Endothelial cell of umbilical vein (primary cell): ENCODE measurements at regions not wholly inside any gene's neighbourhood (a gene's known extent, or its start where the extent isn't known, plus 50 kb on each side); places are given as distances from the start of the nearest gene placed in this dataset.

Experiments used
- BruUV-seq: library from RNA; stranded (reverse); fragments of 400-500 nt; replicated peaks from 2 replicates; lab custom pipeline; 2021; lab: Mats Ljungman, UMichigan
- CTCF ChIA-PET: fragments of 300-600, 350-600 bp; sonication (Branson Sonifier 250); formaldehyde crosslinking; loops from one replicate; lab custom pipeline; 2021; ENCODE audit warnings: antibody characterized with exemption, inconsistent platforms; lab: Charles Lee
- POLR2A ChIA-PET: fragments of 300-600, 350-600 bp; sonication (Branson Sonifier 250); formaldehyde crosslinking; loops from one replicate; lab custom pipeline; 2021; ENCODE audit warnings: antibody characterized with exemption, inconsistent platforms; lab: Charles Lee
- DNase-seq: peaks from one replicate; pipeline ENCODE4 v3.0.0-alpha.2; 2011; ENCODE audit warnings: low read depth, low spot score
- FAIRE-seq: peaks from 2 replicates; lab custom pipeline; 2011; peaks lifted over from hg19 to GRCh38; lab: Jason Lieb, UNC
- H2AFZ ChIP-seq: 2 replicates; pipeline ENCODE4 v1.6.0; 2012; ENCODE audit warnings: low read depth, low read length, control low read depth, inconsistent platforms
- H3K27ac ChIP-seq: 2 replicates; pipeline ENCODE4 v1.5.1; 2011; ENCODE audit warnings: low read depth, mild to moderate bottlenecking, control low read depth, low read length, moderate library complexity; ENCODE audit not compliant: insufficient read depth
- H3K27me3 ChIP-seq, 2 experiments: 2 replicates each; pipeline versions ENCODE4 v1.6.0 to v1.6.1; 2011; ENCODE audit warnings: low read length in 2 of 2, mixed read lengths in 1 of 2; ENCODE audit not compliant: control insufficient read depth in 2 of 2, insufficient read depth in 2 of 2
- H3K36me3 ChIP-seq, 2 experiments: 2 replicates in 1 of 2; 3 replicates in 1 of 2; pipeline ENCODE4 v1.5.1; 2011; ENCODE audit warnings: low read length in 2 of 2, mild to moderate bottlenecking in 1 of 2, moderate library complexity in 1 of 2; ENCODE audit not compliant: control insufficient read depth in 2 of 2, insufficient read depth in 2 of 2; ENCODE audit errors: extremely low read depth in 1 of 2
- H3K4me1 ChIP-seq: 3 replicates; pipeline ENCODE4 v1.5.1; 2011; ENCODE audit warnings: mild to moderate bottlenecking, low read length; ENCODE audit not compliant: control insufficient read depth, insufficient read depth; ENCODE audit errors: extremely low read depth
- H3K4me2 ChIP-seq: 2 replicates; pipeline ENCODE4 v1.6.1; 2011; ENCODE audit warnings: low read length, control low read depth, mixed read lengths; ENCODE audit not compliant: insufficient read depth
- H3K4me3 ChIP-seq, 3 experiments: fragments of 200-600 bp in 1 of 3; sonication (generic), shearing (Covaris generic) in 1 of 3; replicated peaks in 1 of 3; 2 replicates each; pipeline ENCODE4 v1.5.1; 2011 to 2016; ENCODE audit warnings: control low read depth in 3 of 3, low read length in 3 of 3, mild to moderate bottlenecking in 2 of 3, inconsistent platforms in 1 of 3, low read depth in 1 of 3, moderate library complexity in 1 of 3; ENCODE audit not compliant: insufficient read depth in 1 of 3
- H3K79me2 ChIP-seq: 2 replicates; pipeline ENCODE4 v1.6.0; 2012; ENCODE audit warnings: low read length, inconsistent platforms; ENCODE audit not compliant: control insufficient read depth, insufficient read depth
- H3K9ac ChIP-seq: replicated peaks from 2 replicates; pipeline ENCODE3; 2011; ENCODE audit warnings: low read length, control low read depth; ENCODE audit not compliant: insufficient read depth; ENCODE audit errors: extremely low read depth
- H3K9me1 ChIP-seq: replicated peaks from 3 replicates; pipeline ENCODE4 v1.6.0; 2011; ENCODE audit warnings: mild to moderate bottlenecking, low read length; ENCODE audit not compliant: control insufficient read depth, insufficient read depth; ENCODE audit errors: extremely low read depth
- H3K9me3 ChIP-seq: replicated peaks from 2 replicates; pipeline ENCODE4 v1.5.1; 2012; ENCODE audit warnings: low read length, inconsistent platforms; ENCODE audit not compliant: control insufficient read depth, insufficient read depth
- H4K20me1 ChIP-seq: replicated peaks from 2 replicates; pipeline ENCODE3; 2011; ENCODE audit warnings: mild to moderate bottlenecking, low read length; ENCODE audit not compliant: control insufficient read depth, insufficient read depth; ENCODE audit errors: extremely low read depth
- CTCF ChIP-seq, 2 donors: IDR thresholded peaks; 1 replicate in 1 of 2; 2 replicates in 1 of 2; pipeline ENCODE4 v1.5.1; 2011; ENCODE audit warnings: low read length in 2 of 2, mild to moderate bottlenecking in 2 of 2, moderate library complexity in 2 of 2, control low read depth in 1 of 2, inconsistent platforms in 1 of 2, low read depth in 1 of 2; ENCODE audit not compliant: insufficient read depth in 1 of 2; ENCODE audit errors: extremely low read depth in 1 of 2
- EZH2 ChIP-seq: IDR thresholded peaks from 2 replicates; pipeline ENCODE4 v1.6.1; 2012; ENCODE audit warnings: borderline replicate concordance, low read depth, mild to moderate bottlenecking, moderate library complexity, low read length, inconsistent platforms; ENCODE audit not compliant: severe bottlenecking
- FOS ChIP-seq: IDR thresholded peaks from 2 replicates; pipeline ENCODE4 v1.6.1; 2011; ENCODE audit warnings: mild to moderate bottlenecking, low read length, moderate library complexity, borderline replicate concordance; ENCODE audit not compliant: insufficient read depth
- GATA2 ChIP-seq: IDR thresholded peaks from 2 replicates; pipeline ENCODE4 v1.7.0; 2011; ENCODE audit warnings: low read depth, mild to moderate bottlenecking, moderate library complexity, mixed read lengths, low read length; ENCODE audit not compliant: insufficient read length, insufficient read depth
- JUN ChIP-seq: IDR thresholded peaks from 2 replicates; pipeline ENCODE4 v1.6.1; 2011; ENCODE audit warnings: borderline replicate concordance, low read depth; ENCODE audit not compliant: insufficient read length, insufficient read depth
- MAX ChIP-seq: IDR thresholded peaks from 2 replicates; pipeline ENCODE4 v1.6.1; 2011; ENCODE audit not compliant: insufficient read depth, insufficient read length
- MYC ChIP-seq: IDR thresholded peaks from one replicate; pipeline ENCODE4 v1.6.1; 2011; ENCODE audit warnings: mild to moderate bottlenecking, low read depth, low read length
- POLR2A ChIP-seq: IDR thresholded peaks from 2 replicates; pipeline ENCODE4 v1.6.1; 2012; ENCODE audit warnings: low read depth, mild to moderate bottlenecking, control low read depth, low read length
- POLR2AphosphoS5 ChIP-seq: IDR thresholded peaks from 2 replicates; pipeline ENCODE4 v1.6.1; 2012; ENCODE audit warnings: low read depth, mild to moderate bottlenecking, control low read depth, low read length, moderate library complexity; ENCODE audit not compliant: insufficient read depth
- dilution Hi-C: fragments of 300-500 bp; cut with MboI; formaldehyde crosslinking; loops from one replicate; pipeline ENCODE4 v1.15.0; 2019; ENCODE audit warnings: low sequenced_read_pairs; ENCODE audit not compliant: extremely low pct_ligation_motif_present
- intact Hi-C: fragments of 100-400 bp; cut with micrococcal nuclease; formaldehyde crosslinking; loops from one replicate; pipeline ENCODE4 v1.10.0; 2022

- TF ChIP-seq EZH2 (no peak), GATA2 (no peak), FOS (no peak), MYC (no peak), JUN (no peak), CTCF (IDR thresholded peaks at IDR 0.05; ENCODE audit: extremely low read depth in 1 of 2, insufficient read depth in 1 of 2, low read depth in 1 of 2, low read length in 2 of 2) (no peak), POLR2A (no peak), MAX (no peak), POLR2AphosphoS5 (no peak)
- ChIA-PET CTCF (no interaction called here), POLR2A (no interaction called here)
- no peaks in the 10 kb centered on the region for H4K20me1 ChIP-seq
- H3K27ac ChIP-seq = no peak overlapping the region
- no peak overlapping the region for H3K4me2 ChIP-seq
- no peaks in the 10 kb centered on the region for H3K9me3 ChIP-seq
- no peak for DNase-seq
- H3K9ac ChIP-seq = no peak overlapping the region
- H3K4me3 ChIP-seq = no peak overlapping the region
- no peak for FAIRE-seq
- H2AFZ ChIP-seq = no peak overlapping the region
- no peaks in the 10 kb centered on the region for H3K79me2 ChIP-seq
- H3K4me1 ChIP-seq = no peaks in the 10 kb centered on the region
- no TSS peak for BruUV-seq
- dilution Hi-C loops (no loop called here), intact Hi-C loops (no loop called here)
- no peaks in the 10 kb centered on the region for H3K9me1 ChIP-seq
- no peaks in the 10 kb centered on the region for H3K36me3 ChIP-seq
- no peaks in the 10 kb centered on the region for H3K27me3 ChIP-seq
Observed at GRCh38 chr14:40347675-40348074, 915.4 kb upstream of the FBXO33 start.
